WTC11 (cell line): ENCODE measurements at regions not wholly inside any gene's neighbourhood (a gene's known extent, or its start where the extent isn't known, plus 50 kb on each side); places are given as distances from the start of the nearest gene placed in this dataset.

Experiments
- CREB1 ChIP-seq: sonication (generic); formaldehyde crosslinking; IDR thresholded peaks from 2 replicates; pipeline ENCODE4 v1.8.0; 2023; ENCODE audit warnings: mild to moderate bottlenecking, missing genetic modification reagents
- IRF1 ChIP-seq: sonication (generic); formaldehyde crosslinking; IDR thresholded peaks from 2 replicates; pipeline ENCODE4 v1.8.0; 2023; ENCODE audit warnings: missing genetic modification reagents
- JUN ChIP-seq: sonication (generic); formaldehyde crosslinking; IDR thresholded peaks from 2 replicates; pipeline ENCODE4 v1.8.0; 2023; ENCODE audit warnings: mild to moderate bottlenecking, missing genetic modification reagents
- MAX ChIP-seq: sonication (generic); formaldehyde crosslinking; IDR thresholded peaks from 2 replicates; pipeline ENCODE4 v1.8.0; 2022; ENCODE audit warnings: mild to moderate bottlenecking, missing genetic modification reagents
- NR3C1 ChIP-seq: sonication (generic); formaldehyde crosslinking; conservative IDR thresholded peaks from 2 replicates; pipeline ENCODE4 v1.8.1; 2023; ENCODE audit warnings: low read depth, mild to moderate bottlenecking, missing genetic modification reagents
- TF ChIP-seq, protein P1 (sequence below): fragments of 200-600 bp; IDR thresholded peaks from 2 replicates; pipeline ENCODE4 v1.8.0; 2022; ENCODE audit warnings: antibody characterized with exemption
- TF ChIP-seq, protein P2 (sequence below): sonication (generic); formaldehyde crosslinking; IDR thresholded peaks from 2 replicates; pipeline ENCODE4 v1.8.0; 2022; ENCODE audit warnings: mild to moderate bottlenecking, missing genetic modification reagents

DNA sequence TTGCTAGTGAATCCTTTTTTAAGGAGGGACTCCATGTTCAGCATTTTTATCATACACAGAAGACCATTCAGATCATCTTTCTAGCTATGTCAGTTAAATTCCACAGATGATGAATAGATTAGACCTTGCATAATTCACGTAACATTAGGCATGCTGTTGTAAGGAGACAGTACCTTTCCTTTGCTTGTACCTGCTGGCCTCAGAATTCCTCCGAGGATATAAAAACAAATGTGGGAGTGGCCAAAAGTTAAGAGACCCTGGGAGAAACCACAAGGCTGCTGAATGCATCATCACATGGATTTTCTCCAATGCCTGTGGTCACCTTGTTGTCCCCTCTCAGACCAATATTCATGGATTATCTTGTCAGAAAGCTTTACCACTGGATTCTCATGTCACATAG is 201.4 kb downstream of the MAGEB17 start:
- TF ChIP-seq, protein P1, sequence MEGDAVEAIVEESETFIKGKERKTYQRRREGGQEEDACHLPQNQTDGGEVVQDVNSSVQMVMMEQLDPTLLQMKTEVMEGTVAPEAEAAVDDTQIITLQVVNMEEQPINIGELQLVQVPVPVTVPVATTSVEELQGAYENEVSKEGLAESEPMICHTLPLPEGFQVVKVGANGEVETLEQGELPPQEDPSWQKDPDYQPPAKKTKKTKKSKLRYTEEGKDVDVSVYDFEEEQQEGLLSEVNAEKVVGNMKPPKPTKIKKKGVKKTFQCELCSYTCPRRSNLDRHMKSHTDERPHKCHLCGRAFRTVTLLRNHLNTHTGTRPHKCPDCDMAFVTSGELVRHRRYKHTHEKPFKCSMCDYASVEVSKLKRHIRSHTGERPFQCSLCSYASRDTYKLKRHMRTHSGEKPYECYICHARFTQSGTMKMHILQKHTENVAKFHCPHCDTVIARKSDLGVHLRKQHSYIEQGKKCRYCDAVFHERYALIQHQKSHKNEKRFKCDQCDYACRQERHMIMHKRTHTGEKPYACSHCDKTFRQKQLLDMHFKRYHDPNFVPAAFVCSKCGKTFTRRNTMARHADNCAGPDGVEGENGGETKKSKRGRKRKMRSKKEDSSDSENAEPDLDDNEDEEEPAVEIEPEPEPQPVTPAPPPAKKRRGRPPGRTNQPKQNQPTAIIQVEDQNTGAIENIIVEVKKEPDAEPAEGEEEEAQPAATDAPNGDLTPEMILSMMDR = no peak
- TF ChIP-seq IRF1 (CRISPR knock-in tag) (no peak), MAX (CRISPR knock-in tag) (no peak), NR3C1 (CRISPR knock-in tag) (no peak), CREB1 (CRISPR knock-in tag) (no peak), JUN (CRISPR knock-in tag) (no peak)
- TF ChIP-seq, protein P2, sequence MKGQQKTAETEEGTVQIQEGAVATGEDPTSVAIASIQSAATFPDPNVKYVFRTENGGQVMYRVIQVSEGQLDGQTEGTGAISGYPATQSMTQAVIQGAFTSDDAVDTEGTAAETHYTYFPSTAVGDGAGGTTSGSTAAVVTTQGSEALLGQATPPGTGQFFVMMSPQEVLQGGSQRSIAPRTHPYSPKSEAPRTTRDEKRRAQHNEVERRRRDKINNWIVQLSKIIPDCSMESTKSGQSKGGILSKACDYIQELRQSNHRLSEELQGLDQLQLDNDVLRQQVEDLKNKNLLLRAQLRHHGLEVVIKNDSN (CRISPR knock-in tag) = no peak
